ENCODE measurements at regions not wholly inside any gene's neighbourhood (a gene's known extent, or its start where the extent isn't known, plus 50 kb on each side); places are given as distances from the start of the nearest gene placed in this dataset.

- no peak for DNase-seq (ENCODE audit: unreplicated experiment)
- no peak for TF ChIP-seq CTCF (IDR thresholded peaks at IDR 0.05; ENCODE audit: unreplicated experiment)
- ChIA-PET POLR2A (no interaction called here), CTCF (no interaction called here)
- Mint-ChIP-seq H3K27me3 (ENCODE audit: insufficient read depth, unreplicated experiment) (no peaks in the 10 kb centered on the region), H3K27ac (ENCODE audit: low read depth, unreplicated experiment) (no peak overlapping the region), H3K4me3 (ENCODE audit: unreplicated experiment) (no peak overlapping the region), H3K9me3 (ENCODE audit: unreplicated experiment) (peaks cover 47% of the 10 kb centered on the region), H3K4me1 (ENCODE audit: insufficient read depth, unreplicated experiment) (no peaks in the 10 kb centered on the region), H3K36me3 (ENCODE audit: insufficient read depth, unreplicated experiment) (no peaks in the 10 kb centered on the region)
- intact Hi-C loops (cut with micrococcal nuclease), result no loop called here
- BruUV-seq (replicated peaks), result no TSS peak
These were observed 73.3 kb upstream of the B3GAT1 start for GRCh38 chr11:134485316-134485715.

- intact Hi-C loops (cut with micrococcal nuclease), result no loop called here
- Mint-ChIP-seq H3K4me3 (ENCODE audit: unreplicated experiment) (no peak overlapping the region), H3K27ac (ENCODE audit: low read depth, unreplicated experiment) (no peak overlapping the region), H3K4me1 (ENCODE audit: insufficient read depth, unreplicated experiment) (no peaks in the 10 kb centered on the region), H3K27me3 (ENCODE audit: insufficient read depth, unreplicated experiment) (no peaks in the 10 kb centered on the region), H3K9me3 (ENCODE audit: unreplicated experiment) (peaks cover 35% of the 10 kb centered on the region), H3K36me3 (ENCODE audit: insufficient read depth, unreplicated experiment) (no peaks in the 10 kb centered on the region)
- DNase-seq (ENCODE audit: unreplicated experiment), result no peak
- POLR2A ChIA-PET, result no interaction called here
- no TSS peak for BruUV-seq (replicated peaks)
- TF ChIP-seq CTCF (IDR thresholded peaks at IDR 0.05; ENCODE audit: unreplicated experiment), result no peak
- CTCF ChIA-PET, result no interaction called here
These were observed 71.8 kb upstream of the B3GAT1 start for GRCh38 chr11:134483857-134484256.

- no peaks in the 10 kb centered on the region for H3K27me3 Mint-ChIP-seq (ENCODE audit: insufficient read depth, unreplicated experiment)
- peaks cover 29% of the 10 kb centered on the region for H3K9me3 Mint-ChIP-seq (ENCODE audit: unreplicated experiment)
- no peaks in the 10 kb centered on the region for H3K36me3 Mint-ChIP-seq (ENCODE audit: insufficient read depth, unreplicated experiment)
- TF ChIP-seq CTCF (IDR thresholded peaks at IDR 0.05; ENCODE audit: unreplicated experiment), result no peak
- DNase-seq (ENCODE audit: unreplicated experiment), result no peak
- no TSS peak for BruUV-seq (replicated peaks)
- no peak overlapping the region for H3K4me3 Mint-ChIP-seq (ENCODE audit: unreplicated experiment)
- H3K4me1 Mint-ChIP-seq (ENCODE audit: insufficient read depth, unreplicated experiment), result no peaks in the 10 kb centered on the region
- CTCF ChIA-PET, result interaction anchor here (1.0 kb wide), 1 partner anchor 10 kb away, joined by 3 read pairs; no protein-coding TSS in a partner anchor
- H3K27ac Mint-ChIP-seq (ENCODE audit: low read depth, unreplicated experiment), result no peak overlapping the region
- intact Hi-C loops (cut with micrococcal nuclease), result no loop called here
- POLR2A ChIA-PET, result no interaction called here
These were observed 71.2 kb upstream of the B3GAT1 start for GRCh38 chr11:134483291-134483690.

GRCh38 chr11:134482865-134483264, 70.8 kb upstream of the B3GAT1 start:
- H3K4me1 Mint-ChIP-seq (ENCODE audit: insufficient read depth, unreplicated experiment), result no peaks in the 10 kb centered on the region
- no peak for DNase-seq (ENCODE audit: unreplicated experiment)
- ChIA-PET CTCF (interaction anchor here (1.0 kb wide), 1 partner anchor 10 kb away, joined by 3 read pairs; no protein-coding TSS in a partner anchor), POLR2A (interaction anchor here (0.6 kb wide), 1 partner anchor 31 kb away, joined by 3 read pairs; no protein-coding TSS in a partner anchor)
- no peaks in the 10 kb centered on the region for H3K36me3 Mint-ChIP-seq (ENCODE audit: insufficient read depth, unreplicated experiment)
- peaks cover 26% of the 10 kb centered on the region for H3K9me3 Mint-ChIP-seq (ENCODE audit: unreplicated experiment)
- no peak overlapping the region for H3K27ac Mint-ChIP-seq (ENCODE audit: low read depth, unreplicated experiment)
- intact Hi-C loops (cut with micrococcal nuclease), result no loop called here
- H3K27me3 Mint-ChIP-seq (ENCODE audit: insufficient read depth, unreplicated experiment), result no peaks in the 10 kb centered on the region
- no peak for TF ChIP-seq CTCF (IDR thresholded peaks at IDR 0.05; ENCODE audit: unreplicated experiment)
- H3K4me3 Mint-ChIP-seq (ENCODE audit: unreplicated experiment), result no peak overlapping the region
- BruUV-seq (replicated peaks), result no TSS peak

Measured in MCF 10A (cell line).